ENCODE measurements at regions not wholly inside any gene's neighbourhood (a gene's known extent, or its start where the extent isn't known, plus 50 kb on each side); places are given as distances from the start of the nearest gene placed in this dataset.

DNA sequence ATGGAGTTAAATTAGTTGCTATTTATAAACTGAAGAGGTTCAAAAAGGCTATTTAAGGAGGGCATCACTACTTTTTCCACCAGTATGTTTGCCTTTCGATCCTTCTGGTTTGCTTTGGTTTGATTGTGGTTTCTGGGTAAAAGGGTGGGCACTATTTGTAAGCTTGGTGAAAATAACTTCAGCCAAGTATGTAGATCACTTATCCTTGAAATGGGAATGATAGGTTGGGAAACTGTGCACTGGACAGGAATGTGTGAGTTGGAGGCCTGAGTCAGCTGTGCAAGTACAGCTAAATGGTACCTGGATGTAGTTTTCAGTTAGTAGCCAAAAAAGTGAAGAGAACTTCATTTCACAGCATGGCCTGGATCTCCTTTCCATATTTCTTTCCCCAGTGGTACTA is 466.2 kb downstream of the ENC1 start:
- no peak for DNase-seq

DNA sequence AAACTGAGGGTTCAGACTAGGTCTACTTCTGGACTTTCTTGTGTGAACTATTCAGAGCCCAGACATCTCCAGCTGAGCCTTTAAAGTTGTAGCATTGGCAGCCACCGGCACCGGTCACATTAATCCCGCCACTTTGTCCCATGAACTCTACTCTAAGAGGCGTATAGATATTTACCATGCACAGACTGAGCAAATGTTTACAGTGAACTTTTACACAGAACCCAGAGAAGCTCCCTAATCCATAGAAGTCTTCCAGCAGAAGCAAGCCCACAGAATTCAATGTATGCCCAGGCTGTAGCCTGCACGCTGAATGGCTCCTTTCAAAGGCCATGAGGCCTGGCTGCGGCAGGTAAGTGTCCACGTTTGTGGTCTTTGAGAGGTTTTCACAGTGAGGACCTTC is 466.9 kb downstream of the ENC1 start:
- DNase-seq = no peak

DNA sequence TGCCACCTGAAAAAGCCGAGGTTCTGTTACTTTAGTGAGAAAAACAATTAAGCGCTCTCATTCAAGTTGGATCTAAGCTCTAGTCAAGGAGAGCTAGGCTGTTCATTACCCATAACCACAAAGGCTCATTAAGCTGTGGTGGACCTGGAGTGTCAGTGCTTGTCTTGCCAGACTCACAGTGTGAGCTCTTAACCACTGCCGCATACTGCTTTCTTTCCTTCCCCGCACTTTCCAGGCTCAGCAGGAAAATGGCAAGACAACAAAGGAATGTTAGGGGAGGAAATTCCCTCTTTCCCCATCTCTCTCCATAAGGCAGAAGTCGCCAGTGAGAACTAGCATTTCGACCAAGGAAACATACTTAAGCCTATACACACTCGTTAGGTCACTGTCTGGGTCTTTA is 467.3 kb downstream of the ENC1 start:
- no peak for DNase-seq

DNA sequence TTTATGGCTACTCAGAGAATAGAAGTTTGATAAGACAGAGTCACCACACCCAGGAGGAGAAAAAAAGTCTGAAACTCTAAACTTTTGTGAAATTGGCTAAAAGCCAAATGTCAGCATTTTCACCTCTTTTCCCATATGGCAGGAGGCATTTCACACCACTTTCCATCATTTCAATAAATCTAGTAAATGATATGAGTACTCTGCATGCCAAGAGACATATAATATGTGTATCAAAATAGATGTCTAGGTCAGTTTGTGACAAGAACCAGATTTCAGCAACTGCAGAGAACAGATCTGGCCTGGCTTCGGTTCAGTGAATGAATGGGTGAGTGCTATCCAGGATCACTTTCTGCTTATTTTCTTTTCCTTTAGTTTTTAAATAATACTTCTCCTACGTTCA is 470.8 kb downstream of the ENC1 start:
- DNase-seq = no peak

DNA sequence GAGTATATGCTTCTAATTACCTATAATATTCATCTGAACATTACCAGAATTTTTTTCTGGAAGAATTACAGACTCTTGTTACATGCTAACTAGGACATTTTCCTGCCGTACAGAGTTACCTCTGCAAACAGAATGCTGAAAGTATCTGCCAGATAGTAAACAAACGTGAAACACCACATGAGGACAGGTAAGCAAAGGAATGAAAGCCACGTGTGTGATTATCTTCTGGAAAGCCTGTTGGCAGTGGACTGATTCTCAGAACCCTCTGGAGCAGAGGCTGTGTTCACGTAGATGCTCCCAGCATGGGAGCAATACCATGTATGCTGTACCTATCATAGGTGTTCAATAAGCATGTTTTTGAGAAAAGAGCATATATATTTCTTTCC is 472.6 kb downstream of the ENC1 start:
- no peak for DNase-seq

DNA sequence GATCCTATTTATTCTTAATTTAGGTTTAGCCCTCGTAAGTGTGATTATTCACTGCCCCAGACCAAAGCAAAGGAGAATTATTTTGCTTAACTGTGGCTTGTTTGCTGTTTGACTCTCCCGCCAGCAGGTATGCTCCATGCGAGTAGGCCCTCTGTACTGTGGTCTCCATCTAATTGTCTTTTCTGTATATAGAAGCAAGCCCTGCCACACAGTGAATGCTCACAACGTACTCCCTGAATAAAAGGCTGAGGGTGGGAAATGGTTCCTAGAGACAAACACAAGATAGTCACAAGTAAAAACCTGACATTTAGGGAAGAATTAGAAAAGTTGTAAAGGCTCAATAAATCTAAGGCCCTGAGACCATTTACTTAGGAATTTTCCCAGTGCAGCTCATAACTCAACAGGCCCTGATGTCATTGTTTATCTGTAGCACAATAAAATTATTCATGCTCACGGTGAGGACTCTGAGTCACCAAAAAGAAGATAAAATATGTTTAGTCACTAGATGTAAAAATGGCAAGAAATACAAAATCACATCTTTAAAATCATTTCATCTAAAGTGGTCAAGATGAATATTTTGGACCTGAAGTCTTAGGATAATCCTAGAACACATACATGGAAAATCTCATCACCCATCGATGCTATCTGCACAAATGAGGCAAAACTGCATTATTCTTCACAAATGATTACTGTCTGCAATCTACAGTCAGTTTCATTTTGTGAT is 473.2 kb downstream of the ENC1 start:
- no peak for DNase-seq

DNA sequence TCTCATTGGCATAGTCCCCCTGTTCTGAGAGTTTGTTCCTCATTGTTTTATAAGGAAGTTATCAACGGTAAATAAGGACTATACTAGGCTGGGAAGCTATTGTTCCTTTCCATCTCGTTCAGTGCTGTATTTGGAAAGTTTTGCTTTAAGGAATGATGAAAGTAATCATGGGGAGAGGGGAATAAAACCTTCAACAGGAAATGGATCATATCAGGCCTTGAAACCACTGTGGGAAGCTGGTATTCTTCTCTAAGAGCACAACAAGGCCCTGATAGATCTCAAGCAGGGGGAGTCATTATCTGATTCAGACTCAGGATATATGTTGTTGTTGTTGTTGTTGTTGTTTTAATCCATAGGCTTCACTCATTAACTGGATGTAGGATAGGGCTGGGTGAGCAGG is 474.5 kb downstream of the ENC1 start:
- no peak for DNase-seq

DNA sequence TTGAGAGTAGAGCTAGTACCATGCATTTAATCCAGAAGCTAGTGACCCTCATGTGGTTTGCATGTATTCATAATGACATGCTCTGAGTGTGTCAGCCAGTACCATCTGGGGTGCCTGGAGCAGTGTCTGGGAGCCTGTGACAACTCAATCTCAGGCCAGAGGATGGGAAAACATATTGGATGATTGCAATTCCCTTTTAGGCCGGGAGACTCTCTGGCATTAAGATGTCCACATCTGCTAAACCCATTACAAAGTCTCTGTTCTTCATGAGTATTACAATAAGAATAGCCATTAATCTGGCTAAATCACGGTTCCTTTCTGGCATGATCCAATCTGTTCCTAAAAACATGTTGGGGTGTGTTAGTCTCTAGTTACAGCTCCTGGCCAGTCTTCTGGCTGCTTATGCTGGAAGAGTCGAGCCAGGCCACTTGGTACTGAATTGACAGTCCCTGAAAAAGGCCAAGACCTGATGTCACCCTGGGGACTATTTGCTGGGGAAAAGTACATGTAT is 475.7 kb downstream of the ENC1 start:
- no peak for DNase-seq

DNA sequence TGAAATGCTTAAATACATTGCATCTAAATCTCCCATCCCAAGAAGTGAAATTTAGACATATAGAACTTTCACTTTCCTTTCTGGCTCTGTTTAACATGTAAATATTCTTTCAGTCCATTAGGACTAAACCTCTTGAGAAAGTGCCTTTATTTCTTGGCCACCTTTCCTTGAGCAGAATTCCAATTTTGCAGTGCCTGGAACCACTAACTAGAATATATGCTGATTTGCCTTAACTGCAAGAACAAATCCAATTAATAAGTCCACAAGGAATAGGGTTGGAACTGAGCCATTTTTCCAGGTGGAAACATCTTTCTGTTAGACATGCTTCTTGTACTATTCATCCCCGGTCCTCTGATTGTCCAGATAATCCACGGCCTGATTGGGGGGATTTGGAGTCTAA is 478.0 kb downstream of the ENC1 start:
- DNase-seq = no peak

DNA sequence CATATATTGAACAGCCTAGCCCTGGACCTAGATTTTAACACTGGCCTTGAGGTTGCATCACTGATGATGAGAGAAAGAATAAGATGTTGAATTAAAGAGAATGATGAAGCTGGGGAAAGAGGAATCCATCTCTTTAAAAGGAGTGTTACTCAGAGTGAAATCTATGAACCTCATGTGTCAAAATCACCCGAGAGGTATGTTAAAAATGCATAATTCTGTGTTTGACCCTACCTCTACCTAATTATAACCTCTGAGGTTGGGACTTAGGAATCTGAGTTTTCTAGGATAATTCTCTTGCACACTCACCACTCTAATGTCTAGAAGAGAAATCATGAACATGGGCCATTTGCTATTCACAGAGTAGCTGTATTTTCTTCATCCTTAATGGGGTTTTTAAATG is 479.4 kb downstream of the ENC1 start:
- DNase-seq = no peak

DNA sequence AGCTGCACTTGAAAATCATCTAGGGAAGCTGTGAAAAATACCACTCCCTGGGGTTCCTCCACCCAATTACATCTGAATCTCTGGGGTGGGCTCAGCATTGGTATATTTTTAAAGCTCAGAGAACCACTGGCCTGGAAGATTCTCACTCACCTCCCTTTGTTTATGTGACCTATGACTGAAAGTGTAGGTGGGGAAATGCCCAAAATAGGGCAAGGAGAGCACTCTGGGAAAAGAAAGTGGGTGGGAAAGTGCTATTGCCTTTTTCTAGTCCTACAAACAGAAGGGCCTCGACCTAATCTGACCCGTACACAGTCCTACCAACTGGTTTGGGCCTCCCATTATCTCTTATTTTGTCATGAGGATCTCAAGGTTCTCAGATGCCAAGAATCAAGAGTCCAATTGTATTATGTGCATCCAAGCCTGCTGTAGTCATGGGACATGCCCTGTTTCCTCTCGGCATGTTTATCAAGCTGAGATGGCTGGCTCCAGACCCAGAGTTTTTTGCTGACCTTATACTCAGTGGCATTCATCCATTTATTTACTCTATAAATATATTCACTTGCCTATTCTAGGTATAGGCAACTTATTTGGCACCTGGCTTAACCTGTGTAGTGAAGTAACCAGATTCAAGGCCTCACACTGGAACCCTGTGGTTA is 483.7 kb downstream of the ENC1 start:
- DNase-seq = peak in 1 of 2 experiments; percentile 1

DNA sequence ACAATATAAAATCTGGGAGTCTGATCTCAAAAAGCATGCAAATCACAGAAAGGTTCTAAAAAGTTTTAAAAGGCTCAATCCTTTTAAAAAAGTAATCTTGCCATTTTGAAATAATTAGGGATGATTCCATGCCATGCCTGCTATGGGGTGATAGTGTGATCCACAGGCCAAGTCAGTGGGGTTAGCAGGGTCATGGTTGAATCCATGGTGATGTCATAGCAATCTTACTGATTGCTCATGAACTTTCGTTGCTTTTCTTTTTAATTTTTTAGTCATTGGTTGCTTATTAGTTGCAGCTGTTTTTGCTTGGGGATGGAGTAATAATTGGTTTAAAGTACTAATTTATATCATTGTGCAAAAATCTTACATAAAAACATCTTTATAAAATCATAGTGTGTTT is 485.0 kb downstream of the ENC1 start:
- no peak for DNase-seq

DNA sequence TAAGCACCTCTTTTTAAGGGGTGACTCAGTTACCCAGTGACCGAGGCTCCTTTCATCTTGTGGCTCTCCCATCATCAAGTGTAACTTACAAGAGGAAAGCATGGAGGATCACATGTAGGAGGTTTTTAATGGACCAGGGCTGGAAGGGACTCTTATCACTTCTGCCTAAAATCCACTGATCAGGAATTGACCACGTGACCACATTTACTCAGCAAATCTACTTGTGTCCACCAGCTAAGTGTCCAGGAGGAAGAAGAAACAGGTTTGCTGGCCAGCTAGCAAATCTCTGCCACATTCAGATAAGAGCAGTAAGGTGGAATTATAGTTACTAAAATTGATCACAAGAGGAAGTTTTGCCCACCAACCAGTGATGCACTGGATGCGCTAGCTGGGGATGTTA is 486.0 kb downstream of the ENC1 start:
- DNase-seq = no peak

DNA sequence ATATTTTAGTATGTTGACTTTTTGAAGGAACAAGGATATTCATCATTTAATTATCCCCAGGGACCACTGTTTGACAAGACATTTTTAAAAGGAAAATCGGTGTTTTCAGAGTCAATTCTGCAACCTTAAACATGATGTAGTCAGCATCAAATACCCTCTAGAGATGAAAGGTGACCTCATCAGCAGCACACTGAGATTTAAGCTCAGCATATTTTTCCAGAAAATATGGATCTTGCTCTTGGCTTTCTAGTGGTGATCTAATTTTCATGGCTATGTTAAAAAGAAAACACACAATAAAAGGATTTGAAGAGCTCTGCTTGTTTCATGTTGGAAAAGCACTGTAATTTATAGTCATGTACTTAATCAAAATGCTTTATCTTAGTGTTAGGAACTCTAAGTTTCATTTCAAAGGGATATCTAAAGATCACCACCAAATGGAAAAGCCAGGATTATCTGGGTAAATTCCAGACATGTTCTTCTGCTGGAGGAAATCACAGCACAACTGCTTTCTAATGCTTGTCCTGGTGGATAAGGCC is 487.2 kb downstream of the ENC1 start:
- DNase-seq = no peak

DNA sequence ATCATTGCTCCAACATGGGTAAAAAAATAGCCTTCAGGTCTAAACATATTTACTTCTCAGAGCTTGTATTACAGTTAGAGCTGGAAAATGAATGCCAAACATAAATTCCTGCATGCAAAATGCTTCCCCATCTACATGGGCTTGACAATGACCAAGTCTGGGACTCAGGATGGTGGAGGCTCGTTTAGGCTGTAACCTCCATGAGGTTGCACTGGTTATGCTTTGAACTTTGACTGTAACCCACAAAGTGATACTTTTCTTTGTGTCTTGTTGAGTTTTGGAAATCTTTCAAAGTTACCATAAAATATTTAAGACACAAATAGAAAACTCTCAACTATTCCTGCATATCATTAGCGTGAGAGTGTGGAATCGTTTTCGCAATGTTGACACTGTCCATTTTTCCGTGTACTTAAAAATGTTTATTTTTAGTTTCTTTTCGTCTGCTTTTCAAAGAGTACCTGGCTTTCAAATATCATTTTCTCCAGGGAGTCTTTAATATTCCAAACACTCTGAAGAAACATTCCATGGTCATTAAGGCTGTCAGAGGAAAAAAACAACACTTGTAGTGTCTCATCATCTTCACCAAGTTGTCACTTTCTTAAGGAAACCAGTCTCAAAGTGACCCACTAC is 487.8 kb downstream of the ENC1 start:
- no peak for DNase-seq

DNA sequence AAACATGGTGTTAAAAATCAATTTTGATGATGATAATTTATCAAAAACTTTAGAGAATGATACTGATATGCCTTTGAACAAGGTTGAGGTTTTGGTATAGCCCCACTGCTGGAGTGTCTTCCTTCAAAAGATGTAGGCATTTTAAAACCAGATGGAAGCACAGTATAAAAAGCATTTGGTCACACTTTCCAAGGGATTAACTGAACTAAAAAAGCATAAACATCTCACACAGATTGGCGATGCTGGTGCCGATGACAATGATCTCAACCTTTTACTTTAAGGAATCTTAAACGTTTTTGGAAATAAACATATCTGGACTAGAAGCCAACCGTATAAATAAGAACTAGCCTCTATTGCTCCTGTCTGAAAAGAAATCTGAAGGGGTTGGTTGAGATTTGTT is 488.4 kb downstream of the ENC1 start:
- no peak for DNase-seq

DNA sequence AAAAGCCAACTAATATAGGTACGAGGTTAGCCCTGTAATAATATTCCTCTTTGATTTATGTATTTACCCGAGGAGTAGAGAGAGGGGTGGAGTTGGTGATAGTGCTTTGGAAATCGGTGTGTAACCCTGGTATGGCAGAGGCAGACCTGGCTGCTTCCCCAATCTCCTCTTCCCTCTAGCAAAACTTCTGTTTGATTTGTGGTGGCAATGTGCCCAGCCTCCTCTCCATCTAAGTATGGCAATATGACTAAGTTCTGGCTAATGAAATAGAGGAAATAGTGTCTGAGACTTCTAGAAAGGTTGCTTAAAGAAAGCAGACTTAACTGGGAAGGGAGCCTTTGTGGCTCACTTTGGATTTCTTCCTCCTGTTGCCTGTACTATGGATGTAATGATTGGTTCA is 491.1 kb downstream of the ENC1 start:
- DNase-seq = no peak

DNA sequence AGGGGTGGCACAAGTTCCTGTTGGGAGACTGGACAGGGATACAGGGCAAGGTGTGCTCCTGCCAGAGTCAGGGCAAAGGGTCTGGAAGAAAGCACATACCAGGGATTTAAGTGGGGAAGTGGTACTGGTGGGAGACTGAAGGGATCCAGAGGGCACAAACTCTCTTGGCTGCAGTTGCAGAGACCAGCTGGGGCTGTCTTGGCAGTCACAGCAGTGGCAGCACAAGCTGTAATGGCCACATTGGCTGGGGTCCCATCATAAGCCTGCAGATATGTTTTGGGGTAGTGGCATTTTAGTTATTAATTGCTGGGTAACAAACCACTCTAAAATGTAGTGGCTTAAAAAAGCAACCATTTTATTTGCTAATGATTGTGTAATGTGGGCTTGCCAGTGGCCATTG is 492.2 kb downstream of the ENC1 start:
- no peak for DNase-seq

DNA sequence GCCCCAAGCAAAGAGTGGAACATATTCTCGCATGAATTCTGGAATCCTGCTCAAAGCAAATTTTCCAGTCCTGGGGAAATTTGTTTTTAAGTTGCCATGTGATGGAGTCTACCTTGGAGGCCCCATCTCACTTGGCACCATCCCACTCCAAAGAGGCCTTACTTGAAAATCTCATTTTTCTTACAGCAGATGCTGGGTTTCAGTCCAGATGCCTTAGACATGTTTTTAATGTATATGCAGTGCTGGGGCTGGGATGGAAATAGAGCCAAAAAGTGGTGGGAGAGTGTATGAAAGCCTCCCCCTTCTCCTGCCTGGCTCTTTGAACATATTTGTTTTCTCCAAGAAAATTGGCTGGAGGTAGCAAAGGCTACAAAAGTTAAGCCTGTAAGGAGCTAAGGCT is 493.7 kb downstream of the ENC1 start:
- no peak for DNase-seq

DNA sequence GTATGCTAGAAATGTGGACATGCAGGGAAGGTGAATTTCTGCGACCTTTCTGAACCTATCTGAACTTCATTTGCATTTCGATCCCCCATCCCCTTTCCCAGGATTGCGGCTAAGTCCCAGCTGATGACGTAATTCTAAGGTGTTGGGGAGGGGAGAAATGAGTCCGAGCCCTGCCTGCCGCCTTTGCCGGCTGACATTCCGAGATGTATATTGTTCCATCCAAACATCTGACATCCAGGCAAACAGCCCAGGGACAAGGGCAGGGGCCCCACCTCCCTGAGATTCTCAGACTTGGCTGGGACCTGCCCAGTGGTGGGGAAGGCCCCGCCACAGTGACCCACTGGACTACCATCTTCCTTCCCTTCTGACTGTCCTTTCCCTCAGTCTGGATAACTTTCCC is 494.6 kb downstream of the ENC1 start:
- DNase-seq = no peak

DNA sequence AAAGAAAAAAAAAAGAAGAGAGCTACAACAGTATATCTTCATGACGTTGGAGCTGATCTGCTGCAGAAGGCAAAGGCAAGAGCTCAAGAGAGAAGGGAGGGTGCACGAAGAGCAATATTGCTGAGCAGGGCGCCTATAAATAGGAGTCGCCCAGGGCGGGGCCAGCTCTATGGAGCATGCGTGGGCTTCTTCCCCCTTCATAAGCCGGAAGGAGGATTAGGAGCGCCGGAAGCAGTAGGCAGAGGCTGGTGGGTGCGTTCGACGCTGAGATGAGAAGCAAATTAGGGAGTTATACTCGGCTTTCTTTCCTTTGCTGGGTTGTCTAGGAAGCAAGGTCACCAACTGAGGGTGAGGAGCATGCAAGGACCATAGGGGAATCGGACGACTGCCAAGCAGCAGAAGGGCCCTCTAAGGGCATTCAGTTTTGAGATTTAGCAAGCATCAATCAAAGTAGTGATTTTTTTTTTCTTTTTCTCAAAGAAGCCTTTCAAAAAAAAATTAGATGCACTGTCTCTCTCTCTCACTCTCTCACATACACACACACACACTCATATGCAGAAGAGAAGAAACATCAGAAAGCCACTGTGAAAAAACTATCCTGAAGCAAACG is 496.7 kb downstream of the ENC1 start:
- no peak for DNase-seq

DNA sequence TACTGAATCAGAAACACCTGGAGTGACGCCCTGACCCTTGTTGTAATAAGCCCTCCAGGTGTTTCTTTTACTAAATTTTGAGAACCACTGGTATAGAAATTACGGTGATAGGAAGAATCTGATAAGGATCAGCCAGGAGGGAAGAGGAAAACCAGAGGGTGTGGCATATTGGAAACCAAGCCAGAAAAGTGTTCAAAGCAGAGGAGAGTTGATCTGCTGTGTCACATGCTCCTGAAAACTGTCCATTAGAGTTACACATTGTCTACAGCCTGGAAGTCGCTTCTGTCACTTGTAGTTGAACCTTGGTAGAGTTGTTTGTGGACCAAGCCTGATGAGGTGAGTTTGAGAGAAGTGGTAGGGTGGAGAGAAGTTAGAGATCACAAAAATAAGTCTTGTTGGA is 497.4 kb downstream of the ENC1 start:
- DNase-seq = no peak

DNA sequence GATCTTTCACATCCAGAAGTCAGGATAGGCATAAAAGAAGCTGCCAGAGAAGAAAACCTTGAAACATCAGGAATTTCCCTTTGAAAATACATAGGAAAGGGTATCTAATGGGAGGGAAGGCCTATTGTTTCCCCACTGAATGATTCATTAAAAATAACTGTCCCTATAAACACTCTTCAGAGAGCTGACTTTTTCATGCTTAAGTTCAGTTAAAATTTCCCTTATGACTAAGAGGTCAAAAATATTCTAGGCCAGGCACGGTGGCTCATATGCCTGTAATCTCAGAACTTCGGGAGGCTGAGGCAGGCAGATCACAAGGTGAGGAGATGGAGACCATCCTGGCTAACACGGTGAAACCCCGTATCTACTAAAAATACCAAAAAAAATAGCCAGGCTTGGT is 499.5 kb downstream of the ENC1 start:
- DNase-seq = no peak

DNA sequence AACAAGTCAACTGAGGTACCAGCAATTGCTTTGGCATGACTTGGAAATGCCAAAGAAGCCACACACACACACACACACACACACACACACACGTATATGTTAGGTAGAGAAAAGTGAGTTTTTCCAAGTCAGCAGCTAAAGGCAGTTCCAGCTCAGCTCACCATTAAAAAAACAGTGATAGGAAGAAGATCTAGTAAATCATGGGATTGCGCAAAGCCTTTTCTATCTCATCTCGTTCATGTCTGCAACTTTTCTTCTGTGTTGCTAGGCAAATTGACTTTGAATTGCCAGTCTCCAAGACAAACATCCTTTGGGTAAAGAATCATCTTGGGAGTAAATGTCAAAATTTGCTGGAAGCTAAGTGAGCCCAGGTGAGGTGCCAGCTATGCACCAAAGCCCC is 500.1 kb downstream of the ENC1 start:
- no peak for DNase-seq

Measured in NCI-H2081 (cell line).